K562 (cell line): ENCODE measurements at regions not wholly inside any gene's neighbourhood (a gene's known extent, or its start where the extent isn't known, plus 50 kb on each side); places are given as distances from the start of the nearest gene placed in this dataset.
"Not testable (repeated sequence)": the region's sequence is repeated elsewhere in the genome, so short reads cannot be mapped to it uniquely, and the experiment has no call there.

Experiments
- ATAC-seq: fragments of 200-7000 bp; cut with Tn5 transposase; 3 replicates; pipeline ENCODE4 v1.9.1; 2020; ENCODE audit warnings: moderate library complexity
- BruUV-seq: library from RNA; stranded (reverse); fragments of 400-500 nt; replicated peaks from 2 replicates; lab custom pipeline; 2021; lab: Mats Ljungman, UMichigan
- CTCF ChIA-PET: fragments of 300-600 bp; formaldehyde crosslinking; extraction: SDS; loops from one replicate; lab custom pipeline; 2021; ENCODE audit warnings: low intra/inter-chr PET ratio; lab: Yijun Ruan, JAX
- POLR2A ChIA-PET: fragments of 300-600, 350-650 bp; sonication (Branson Sonifier 250); formaldehyde crosslinking; extraction: SDS; loops from one replicate; lab custom pipeline; 2021; ENCODE audit warnings: antibody characterized with exemption, inconsistent platforms; lab: Yijun Ruan, JAX
- DNase-seq, 4 experiments: peaks; one replicate each; pipeline versions ENCODE4 v3.0.0 to v3.0.0-alpha.2; 2011 to 2018; ENCODE audit warnings: low spot score in 3 of 4, mixed read lengths in 3 of 4; ENCODE audit errors: extremely low read depth in 1 of 4
- FAIRE-seq: peaks from 2 replicates; lab custom pipeline; 2011; peaks lifted over from hg19 to GRCh38; lab: Jason Lieb, UNC
- H2AFZ ChIP-seq: 2 replicates; pipeline ENCODE4 v1.6.0; 2011; ENCODE audit warnings: low read depth, low read length, control low read depth, inconsistent platforms
- H3K27ac ChIP-seq: fragments of 200-600 bp; 3 replicates; pipeline ENCODE4 v1.8.0; 2011; ENCODE audit warnings: low read depth, mild to moderate bottlenecking, control low read depth, inconsistent platforms, low read length, moderate library complexity, mixed read lengths; ENCODE audit errors: extremely low read depth
- H3K27me3 ChIP-seq, 2 experiments: fragments of 300-600 bp in 1 of 2; 2 replicates in 1 of 2; 3 replicates in 1 of 2; pipeline versions ENCODE4 v1.6.0 to v1.8.0; 2011; ENCODE audit warnings: inconsistent platforms in 2 of 2, low read length in 2 of 2, mild to moderate bottlenecking in 1 of 2, mixed read lengths in 1 of 2, moderate library complexity in 1 of 2; ENCODE audit not compliant: control insufficient read depth in 2 of 2, insufficient read depth in 2 of 2
- H3K36me3 ChIP-seq: fragments of 300-600 bp; 3 replicates; pipeline ENCODE4 v1.8.0; 2011; ENCODE audit warnings: mild to moderate bottlenecking, low read length, inconsistent platforms; ENCODE audit not compliant: control insufficient read depth, insufficient read depth
- H3K4me1 ChIP-seq, 2 experiments: fragments of 200-600 bp in 1 of 2; replicated peaks in 1 of 2; 2 replicates in 1 of 2; 3 replicates in 1 of 2; pipeline versions ENCODE4 v1.5.1 to v1.8.0; 2011; ENCODE audit warnings: inconsistent platforms in 2 of 2, low read length in 2 of 2, mild to moderate bottlenecking in 1 of 2, mixed read lengths in 1 of 2, moderate library complexity in 1 of 2; ENCODE audit not compliant: control insufficient read depth in 2 of 2, insufficient read depth in 2 of 2
- H3K4me2 ChIP-seq: 2 replicates; pipeline ENCODE4 v1.6.1; 2011; ENCODE audit warnings: low read length, control low read depth, inconsistent platforms, mixed read lengths; ENCODE audit not compliant: insufficient read depth
- H3K4me3 ChIP-seq: fragments of 200-600 bp; sonication (generic), shearing (Covaris generic); 2 replicates; pipeline ENCODE4 v1.5.1; 2016; ENCODE audit warnings: control low read depth, inconsistent platforms
- H3K79me2 ChIP-seq: fragments of 200-600 bp; 3 replicates; pipeline ENCODE4 v1.8.0; 2011; ENCODE audit warnings: low read length, inconsistent platforms; ENCODE audit not compliant: control insufficient read depth, insufficient read depth
- H3K9ac ChIP-seq, 2 experiments: 2 replicates each; pipeline versions ENCODE4 v1.6.0 to v1.6.1; 2011; ENCODE audit warnings: low read depth in 2 of 2, low read length in 2 of 2, control low read depth in 1 of 2, inconsistent platforms in 1 of 2, mild to moderate bottlenecking in 1 of 2, mixed read lengths in 1 of 2; ENCODE audit not compliant: insufficient read depth in 1 of 2
- H3K9me1 ChIP-seq: one replicate; pipeline ENCODE4 v1.6.0; 2011; ENCODE audit warnings: inconsistent platforms, mild to moderate bottlenecking, low read length, moderate library complexity; ENCODE audit not compliant: control insufficient read depth, insufficient read depth
- H3K9me3 ChIP-seq: replicated peaks from 2 replicates; pipeline ENCODE4 v1.5.1; 2011; ENCODE audit warnings: low read depth, low read length, inconsistent platforms; ENCODE audit not compliant: control insufficient read depth, insufficient read depth
- H4K20me1 ChIP-seq: replicated peaks from 2 replicates; pipeline ENCODE4 v1.6.1; 2011; ENCODE audit warnings: low read length, inconsistent platforms, mixed read lengths; ENCODE audit not compliant: control insufficient read depth, insufficient read depth
- EWSR1 ChIP-seq: fragments of 450-650 bp; IDR thresholded peaks from 2 replicates; pipeline ENCODE4 v1.6.1; 2018; ENCODE audit warnings: borderline replicate concordance, mild to moderate bottlenecking, low read depth, moderate library complexity; ENCODE audit not compliant: partially characterized antibody
- MECOM ChIP-seq: fragments of 250-450 bp; sonication (Bioruptor Pico); IDR thresholded peaks from 2 replicates; pipeline ENCODE4 v1.8.0; 2022; ENCODE audit warnings: inconsistent platforms
- MEF2A ChIP-seq: IDR thresholded peaks from 2 replicates; pipeline ENCODE4 v1.6.1; 2011; ENCODE audit warnings: low read depth, mild to moderate bottlenecking, low read length, moderate library complexity; ENCODE audit not compliant: control insufficient read depth
- NRF1 ChIP-seq, 2 experiments: fragments of 450-650 bp; IDR thresholded peaks in 1 of 2; conservative IDR thresholded peaks in 1 of 2; 2 replicates each; pipeline ENCODE4 v1.6.1; 2014; ENCODE audit warnings: mild to moderate bottlenecking in 2 of 2
- POLR2A ChIP-seq: fragments of 450-650 bp; conservative IDR thresholded peaks from 2 replicates; pipeline ENCODE4 v1.6.1; 2016
- SIRT6 ChIP-seq: IDR thresholded peaks from one replicate; pipeline ENCODE4 v1.6.1; 2012; ENCODE audit warnings: low read depth, mild to moderate bottlenecking, control low read depth, inconsistent platforms, low read length, moderate library complexity
- SREBF1 ChIP-seq: fragments of 150-350 bp; IDR thresholded peaks from 2 replicates; pipeline ENCODE4 v1.6.1; 2014; ENCODE audit warnings: antibody characterized with exemption, low read depth, low read length, borderline replicate concordance
- ZNF444 ChIP-seq: fragments of 250-450 bp; sonication (Bioruptor Pico); IDR thresholded peaks from 2 replicates; pipeline ENCODE4 v1.4.0; 2020; ENCODE audit warnings: mild to moderate bottlenecking, moderate library complexity
- ZNF695 ChIP-seq: fragments of 450-650 bp; formaldehyde crosslinking; IDR thresholded peaks from 2 replicates; pipeline ENCODE4 v1.4.0; 2020; ENCODE audit warnings: mild to moderate bottlenecking, moderate library complexity
- WGBS: fragments of 100-300 bp; shearing (Covaris generic); methylation state at CpG from one replicate; pipeline ENCODE4 v1.1.6; 2016; ENCODE audit warnings: low coverage, mixed read lengths; ENCODE audit not compliant: insufficient coverage; ENCODE audit errors: missing lambda C conversion rate; 5-methylcytosine and 5-hydroxymethylcytosine counted together
- in situ Hi-C: fragments of 300-500 bp; cut with MboI; formaldehyde crosslinking; loops from 4 replicates; pipeline ENCODE4 v1.15.0; 2018; ENCODE audit warnings: inconsistent platforms, mixed read lengths
- intact Hi-C: fragments of 100-400 bp; cut with micrococcal nuclease; formaldehyde crosslinking; loops from 2 replicates; pipeline ENCODE4 v1.14.2; 2022
- TF ChIP-seq, protein P1 (sequence below): fragments of 250-450 bp; sonication (Bioruptor Pico); IDR thresholded peaks from 2 replicates; pipeline ENCODE4 v1.5.0; 2021; ENCODE audit warnings: mild to moderate bottlenecking, moderate library complexity
- TF ChIP-seq, protein P2 (sequence below), 3 experiments: fragments of 200-800 bp in 1 of 3; sonication (Bioruptor generic) in 1 of 3; sonication (generic) in 1 of 3; formaldehyde crosslinking in 1 of 3; IDR thresholded peaks; 2 replicates each; pipeline versions ENCODE4 v1.6.1 to v1.8.0; 2016 to 2022; ENCODE audit warnings: mild to moderate bottlenecking in 2 of 3, missing compliant biosample characterization in 2 of 3, missing genetic modification characterization in 2 of 3, missing genetic modification reagents in 1 of 3

DNA sequence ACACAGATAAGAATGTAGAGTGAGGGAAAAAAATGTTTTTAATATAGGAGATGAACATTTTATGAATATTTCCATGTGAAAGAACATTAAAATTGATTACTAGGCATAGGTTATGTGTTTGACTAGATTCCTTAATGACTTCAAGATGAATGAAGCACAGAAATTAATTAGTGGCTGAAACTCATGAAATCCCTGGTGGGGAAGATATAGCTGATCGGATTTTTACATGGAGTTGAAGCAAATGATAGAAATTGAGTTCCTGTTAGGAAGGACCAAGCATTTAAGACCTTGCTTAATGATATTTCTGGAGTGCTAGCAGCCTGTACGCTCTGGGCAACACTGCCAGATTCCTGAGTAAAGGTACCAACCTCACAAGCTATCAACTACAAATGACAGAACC is 68.9 kb upstream of the IVNS1ABP start:
- Histone ChIP-seq H2AFZ (no peak overlapping the region; the same call in 1 of the 2 replicates), H3K9me3 (no peaks in the 10 kb centered on the region), H3K9ac (no peak overlapping the region), H3K79me2 (no peaks in the 10 kb centered on the region), H3K9me1 (no peaks in the 10 kb centered on the region), H3K27me3 (no peaks in the 10 kb centered on the region), H3K4me2 (no peak overlapping the region), H3K36me3 (no peaks in the 10 kb centered on the region), H3K4me1 (peaks cover 0 to 12% of the 10 kb centered on the region in 2 experiments; a peak in 3 of 5 replicates), H3K4me3 (no peak overlapping the region), H3K27ac (no peak overlapping the region), H4K20me1 (no peaks in the 10 kb centered on the region)
- TF ChIP-seq ZNF695 (CRISPR knock-in tag) (no peak), MEF2A (no peak), POLR2A (no peak), SREBF1 (no peak), ZNF444 (CRISPR knock-in tag) (no peak), MECOM (CRISPR knock-in tag) (no peak), NRF1 (conservative IDR thresholded peaks at IDR 0.05 in 1 of 2, IDR thresholded peaks at IDR 0.05 in 1 of 2) (no peak), EWSR1 (no peak), SIRT6 (no peak)
- TF ChIP-seq, protein P1, sequence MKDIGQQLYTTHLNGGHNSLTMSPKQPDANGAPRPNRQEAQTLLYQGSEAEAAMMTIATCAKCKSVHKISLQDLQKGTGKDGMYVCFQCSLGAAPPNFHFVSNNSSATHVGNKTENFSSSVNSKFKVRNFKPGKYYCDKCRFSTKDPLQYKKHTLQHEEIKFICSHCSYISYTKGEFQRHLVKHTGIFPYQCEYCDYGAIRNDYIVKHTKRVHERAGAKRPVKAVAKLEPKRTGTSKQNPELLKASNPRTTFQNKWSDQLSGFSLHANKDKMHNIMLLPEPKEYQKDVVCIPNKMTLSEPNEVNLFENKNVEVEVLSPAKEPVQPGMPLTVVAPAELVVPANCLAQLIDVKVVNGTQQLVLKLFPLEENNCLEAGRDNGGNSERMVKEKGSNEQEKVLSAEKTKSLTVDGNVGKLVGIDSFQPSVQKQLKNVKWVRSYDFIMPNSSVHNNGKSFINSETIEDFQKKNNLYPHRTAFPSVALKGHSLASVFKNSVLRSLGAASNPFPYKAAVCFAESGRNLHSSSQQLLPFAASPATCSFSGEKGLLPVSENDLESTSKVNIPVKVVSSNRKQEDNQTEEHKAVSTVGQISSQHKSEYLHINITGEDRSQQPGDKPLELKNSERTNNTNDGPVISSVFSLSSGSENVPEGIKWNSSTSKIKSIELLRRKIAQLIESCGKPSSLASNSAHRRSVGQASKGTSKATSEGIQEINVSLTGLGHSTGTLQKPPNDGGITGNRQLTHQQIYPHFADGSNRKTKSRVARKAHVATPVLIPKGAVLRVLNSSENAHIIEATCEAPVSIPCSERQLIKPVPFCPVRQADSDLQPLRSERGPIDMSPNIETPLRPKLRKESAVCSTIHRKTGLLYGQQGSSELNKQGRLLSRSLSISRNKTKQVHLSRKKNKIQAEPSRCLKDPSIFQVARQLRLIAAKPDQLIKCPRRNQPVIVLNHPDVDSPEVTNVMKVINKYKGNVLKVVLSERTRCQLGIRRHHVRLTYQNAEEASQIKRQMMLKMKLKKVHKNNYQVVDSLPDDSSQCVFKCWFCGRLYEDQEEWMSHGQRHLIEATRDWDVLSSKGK (CRISPR knock-in tag), result no peak
- TF ChIP-seq, protein P2, sequence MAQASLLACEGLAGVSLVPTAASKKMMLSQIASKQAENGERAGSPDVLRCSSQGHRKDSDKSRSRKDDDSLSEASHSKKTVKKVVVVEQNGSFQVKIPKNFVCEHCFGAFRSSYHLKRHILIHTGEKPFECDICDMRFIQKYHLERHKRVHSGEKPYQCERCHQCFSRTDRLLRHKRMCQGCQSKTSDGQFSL (CRISPR knock-in tag; IDR thresholded peaks at IDR 0.05), result no peak
- TF ChIP-seq, protein P2 (tag; IDR thresholded peaks at IDR 0.05), result no peak
- in situ Hi-C loops, result no loop called here
- DNase-seq, result no peak
- no peak for ATAC-seq
- intact Hi-C loops, result no loop called here
- WGBS, result 37% methylated on average over 2 of the region's 2 CpGs
- CTCF ChIA-PET, result no interaction called here
- no peak for FAIRE-seq
- no TSS peak for BruUV-seq
- POLR2A ChIA-PET, result interaction anchor here (1.8 to 2.2 kb wide), 2 partner anchors 12 kb away, joined by 6 to 10 read pairs; no protein-coding TSS in a partner anchor

DNA sequence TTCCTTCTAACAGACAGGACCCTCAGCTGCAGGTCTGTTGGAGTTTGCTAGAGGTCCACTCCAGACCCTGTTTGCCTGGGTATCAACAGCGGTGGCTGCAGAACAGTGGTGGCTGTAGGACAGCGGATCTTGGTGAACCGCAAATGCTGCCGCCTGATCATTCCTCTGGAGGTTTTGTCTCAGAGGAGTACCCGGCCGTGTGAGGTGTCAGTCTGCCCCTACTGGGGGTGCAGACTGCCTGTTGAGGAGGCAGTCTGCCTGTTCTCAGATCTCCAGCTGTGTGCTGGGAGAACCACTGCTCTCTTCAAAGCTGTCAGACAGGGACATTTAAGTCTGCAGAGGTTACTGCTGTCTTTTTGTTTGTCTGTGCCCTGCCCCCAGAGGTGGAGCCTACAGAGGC is 66.8 kb upstream of the IVNS1ABP start:
- H2AFZ ChIP-seq, H3K9me3 ChIP-seq, H3K36me3 ChIP-seq, H3K9ac ChIP-seq, H3K79me2 ChIP-seq, intact Hi-C loops, ATAC-seq, H3K4me2 ChIP-seq, CTCF ChIA-PET, H3K27ac ChIP-seq, H4K20me1 ChIP-seq, H3K9me1 ChIP-seq, BruUV-seq, DNase-seq, in situ Hi-C loops, H3K4me1 ChIP-seq, H3K4me3 ChIP-seq, POLR2A ChIA-PET, H3K27me3 ChIP-seq, FAIRE-seq: not testable (repeated sequence)
- 43% methylated on average over 6 of the region's 6 CpGs for WGBS
